HG02981 (cell line): ENCODE measurements at regions not wholly inside any gene's neighbourhood (a gene's known extent, or its start where the extent isn't known, plus 50 kb on each side); places are given as distances from the start of the nearest gene placed in this dataset.

ENCODE experiments used
- ATAC-seq: cut with Tn5 transposase; IDR thresholded peaks from one replicate; pipeline ENCODE4 v1.9.1; 2021; ENCODE audit warnings: mild to moderate bottlenecking, moderate library complexity; ENCODE audit not compliant: unreplicated experiment

- ATAC-seq = no peak
Measured at GRCh38 chr6:119587537-119587936, 238.0 kb upstream of the MAN1A1 start.

DNA sequence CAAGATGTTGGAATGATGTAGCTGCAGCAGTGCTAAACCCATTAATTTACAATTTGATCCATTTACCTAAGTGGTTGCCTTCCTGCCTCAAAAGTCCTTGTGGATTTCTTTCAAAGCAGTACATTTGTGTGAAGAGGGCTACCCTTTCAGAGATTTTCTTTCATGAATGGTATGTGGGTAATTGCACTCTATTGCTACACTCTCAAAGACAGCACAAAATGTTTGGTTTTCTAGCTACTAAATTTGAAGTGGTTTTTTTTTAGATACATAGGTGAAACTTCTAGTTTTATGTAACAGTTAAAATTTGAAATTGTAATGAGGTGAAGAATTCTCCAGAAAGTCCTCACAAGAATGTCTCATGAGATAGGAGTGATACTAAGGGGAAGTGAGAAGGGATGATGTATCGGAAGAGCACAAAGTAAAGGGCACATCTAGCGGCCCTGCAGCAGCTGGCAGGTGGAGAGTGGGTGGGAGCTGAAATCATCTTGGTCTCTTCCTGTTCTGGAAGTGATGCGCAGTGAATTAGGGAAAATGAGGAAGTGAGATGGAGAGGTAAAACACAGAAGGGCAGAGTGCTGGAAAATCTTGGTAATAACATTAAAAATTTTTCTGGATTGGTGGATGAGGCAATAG is 236.8 kb upstream of the MAN1A1 start:
- peak; percentile 77 for ATAC-seq

DNA sequence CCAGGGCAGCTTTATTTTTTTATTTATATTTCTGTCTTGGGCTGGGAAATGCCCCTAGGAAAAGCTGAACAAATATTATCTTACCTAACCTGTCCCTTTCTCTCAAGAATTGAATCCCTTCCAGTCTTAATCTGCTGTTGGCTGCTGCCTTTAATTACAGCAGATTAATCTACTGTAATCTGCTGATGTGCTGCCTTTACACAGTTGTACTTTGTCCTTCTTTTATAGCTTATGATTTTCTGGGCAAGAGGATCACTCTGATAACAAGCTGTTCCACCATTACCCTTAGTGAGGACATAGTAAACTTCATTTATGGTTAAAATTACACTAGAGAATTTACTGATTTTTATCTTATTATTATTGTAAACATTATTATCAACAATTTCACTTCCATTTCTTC is 234.5 kb upstream of the MAN1A1 start:
- no peak for ATAC-seq

GRCh38 chr6:119581220-119581619 is 231.7 kb upstream of the MAN1A1 start:
- ATAC-seq = no peak

GRCh38 chr6:119575721-119576120 is 226.2 kb upstream of the MAN1A1 start:
- ATAC-seq = no peak

DNA sequence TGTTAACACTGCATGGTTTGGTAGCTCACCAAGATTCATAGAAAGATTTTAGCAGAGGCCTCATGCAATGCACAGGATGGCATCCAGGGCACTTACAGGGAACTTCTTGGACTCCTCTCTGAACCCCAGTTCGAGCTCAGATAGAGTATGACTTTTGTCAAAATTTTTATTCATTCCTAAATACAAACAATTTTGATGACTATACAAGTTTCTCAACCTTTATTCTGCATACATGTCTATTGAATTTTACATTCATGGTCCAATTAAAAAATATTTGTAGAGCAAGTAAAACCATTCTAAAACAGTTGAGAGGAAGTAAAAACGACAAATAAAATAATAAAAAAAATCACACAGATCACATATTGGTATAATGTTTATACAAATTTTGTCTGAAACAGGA is 219.0 kb upstream of the MAN1A1 start:
- ATAC-seq = no peak

DNA sequence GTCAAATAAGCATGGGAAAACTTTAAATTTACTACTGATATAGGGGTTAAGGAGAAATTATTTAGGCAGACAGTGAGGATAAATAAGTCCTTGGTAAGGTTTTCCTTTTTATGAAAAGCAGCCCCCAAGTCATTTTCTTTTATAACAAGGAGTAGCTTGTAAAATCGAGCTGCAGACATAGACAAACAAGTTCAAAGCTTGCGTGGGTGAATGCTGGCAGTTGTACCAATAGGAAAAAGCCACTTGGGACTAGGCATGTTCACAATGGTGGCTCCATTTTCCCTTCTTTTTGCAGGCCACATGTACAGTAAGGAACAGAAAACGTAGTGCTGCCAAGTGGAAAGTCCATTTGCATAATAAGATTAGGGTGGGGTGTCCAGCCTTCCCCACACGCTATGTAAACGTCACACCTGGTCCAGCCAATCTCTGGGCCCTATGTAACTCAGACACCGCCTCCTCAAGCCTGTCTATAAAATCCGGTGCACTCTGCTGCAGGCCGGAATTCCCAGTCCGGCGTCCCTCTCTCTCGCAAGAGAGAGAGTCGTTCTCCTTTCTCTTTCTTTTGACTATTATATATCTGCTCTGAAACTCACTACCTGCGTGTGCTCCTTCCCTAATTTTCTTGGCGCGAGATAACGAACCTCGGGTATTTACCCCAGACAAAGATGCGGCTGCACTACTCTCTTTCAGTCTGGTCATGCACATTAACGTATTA is 217.1 kb upstream of the MAN1A1 start:
- no peak for ATAC-seq

DNA sequence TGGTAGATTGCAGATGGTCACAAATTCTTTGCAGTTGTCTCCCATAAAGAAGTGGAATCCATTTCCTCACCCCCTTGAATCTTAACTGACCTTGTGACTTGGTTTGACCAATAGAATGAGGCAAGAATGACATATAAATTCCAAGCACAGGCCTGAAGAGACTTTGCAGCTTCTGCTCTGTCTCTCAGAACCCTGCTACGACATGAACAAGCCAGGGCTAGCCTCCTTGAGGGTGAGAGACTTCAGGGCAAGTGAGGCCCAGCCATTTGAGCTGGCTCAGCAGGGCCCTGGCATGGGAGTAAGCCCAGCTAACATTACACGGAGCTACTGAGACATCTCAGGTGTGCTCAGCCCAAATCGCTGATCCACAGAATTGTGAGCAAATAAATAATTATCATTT is 216.3 kb upstream of the MAN1A1 start:
- ATAC-seq = no peak

DNA sequence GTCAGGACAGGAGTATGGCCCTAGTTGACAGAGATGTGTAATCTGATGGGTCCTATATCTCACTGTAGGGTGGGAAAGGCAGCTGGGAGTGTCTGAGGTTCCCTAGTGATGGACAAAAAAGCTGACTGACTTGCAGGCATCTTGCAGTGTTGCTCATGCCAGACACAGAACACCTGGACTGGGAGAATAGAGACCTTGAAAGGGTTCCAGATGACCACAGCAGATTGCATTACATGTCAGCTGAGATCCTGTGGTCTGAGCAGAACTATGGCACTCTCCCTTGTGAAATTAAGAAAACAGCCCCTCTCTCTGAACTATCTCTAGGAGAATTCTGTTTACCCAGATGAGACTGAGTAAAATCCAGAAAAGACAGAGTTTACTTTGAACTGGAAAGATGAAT is 212.6 kb upstream of the MAN1A1 start:
- no peak for ATAC-seq

DNA sequence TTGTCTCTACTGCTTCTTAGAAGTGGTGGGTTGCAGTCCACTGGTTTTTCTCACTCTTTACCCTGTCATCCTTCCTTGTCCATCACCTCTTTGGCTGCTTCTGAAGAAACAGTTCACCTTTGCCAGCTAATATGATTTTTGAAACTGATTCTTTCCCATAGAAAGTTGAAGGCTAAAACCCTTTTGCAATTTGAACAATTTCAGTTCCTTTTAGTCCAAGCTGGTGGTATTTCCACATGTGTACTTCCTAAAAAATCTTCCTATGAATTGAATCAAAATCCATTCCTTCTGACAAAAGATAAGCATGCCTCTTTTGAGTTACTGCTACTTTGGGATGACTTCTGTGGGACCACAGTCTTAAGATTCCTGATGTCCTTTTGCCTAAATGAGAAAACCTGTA is 210.0 kb upstream of the MAN1A1 start:
- no peak for ATAC-seq

- no peak for ATAC-seq
Measured at GRCh38 chr6:119557239-119557638, 207.7 kb upstream of the MAN1A1 start.

GRCh38 chr6:119552021-119552420 is 202.5 kb upstream of the MAN1A1 start:
- ATAC-seq = no peak

- no peak for ATAC-seq
Measured at GRCh38 chr6:119547024-119547423, 197.5 kb upstream of the MAN1A1 start.

DNA sequence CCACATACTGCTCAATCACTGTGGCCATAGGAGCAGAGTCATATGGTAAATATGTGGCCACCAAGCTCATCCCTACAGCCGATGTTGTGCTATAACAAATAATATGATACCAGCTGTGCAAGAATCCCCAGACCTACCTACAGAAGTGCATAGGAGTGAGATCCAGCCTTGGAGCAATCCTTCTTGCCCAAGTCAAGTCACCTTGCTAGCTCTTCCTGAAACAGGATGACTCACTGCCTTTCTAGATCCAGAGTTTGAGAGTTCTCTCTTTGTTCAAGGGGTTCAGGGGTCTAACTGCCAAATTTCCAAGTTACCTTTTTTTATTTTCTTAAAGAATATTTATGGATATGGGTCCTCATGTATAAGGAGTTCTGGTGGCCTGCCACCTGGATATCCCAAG is 195.7 kb upstream of the MAN1A1 start:
- no peak for ATAC-seq

GRCh38 chr6:119544325-119545175 is 195.0 kb upstream of the MAN1A1 start:
- no peak for ATAC-seq

- no peak for ATAC-seq
Measured at GRCh38 chr6:119543332-119543731, 193.8 kb upstream of the MAN1A1 start.

GRCh38 chr6:119542037-119542436 is 192.5 kb upstream of the MAN1A1 start:
- no peak for ATAC-seq

DNA sequence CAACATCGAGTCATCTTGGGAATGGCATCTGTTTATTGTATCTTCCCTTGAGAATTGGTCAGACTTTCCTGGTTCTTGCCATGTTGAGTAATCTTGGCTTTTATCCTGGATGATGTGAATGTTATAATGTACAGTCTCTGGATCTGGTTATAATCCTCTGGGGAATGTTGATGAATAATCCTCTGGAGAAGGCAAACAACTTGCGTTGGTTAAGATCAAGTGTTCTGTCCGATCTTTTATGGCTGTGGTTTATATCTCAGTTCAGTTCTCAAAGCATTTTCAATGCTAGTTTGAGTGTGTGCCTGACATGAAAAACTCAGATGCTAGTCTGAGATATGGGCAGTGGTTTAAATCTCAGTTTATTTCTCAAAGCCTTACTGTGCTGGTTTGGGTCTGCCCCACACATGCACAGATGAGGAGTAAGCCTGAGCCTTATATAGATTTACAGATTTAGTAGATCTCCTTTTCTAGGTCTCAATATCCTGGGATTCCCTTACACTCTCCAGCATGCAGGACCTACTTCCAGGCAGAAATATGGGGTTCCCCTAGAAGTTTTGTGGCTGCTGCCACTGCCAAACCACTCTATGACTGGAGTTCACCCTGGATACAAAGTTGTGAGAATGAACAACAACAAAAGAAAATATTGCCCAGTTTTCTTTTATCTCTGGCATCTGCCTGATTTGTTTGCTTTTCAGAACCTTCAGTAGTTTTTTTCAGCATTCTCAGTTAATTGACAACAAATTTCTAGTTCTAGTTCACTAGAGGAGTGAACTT is 191.8 kb upstream of the MAN1A1 start:
- no peak for ATAC-seq

DNA sequence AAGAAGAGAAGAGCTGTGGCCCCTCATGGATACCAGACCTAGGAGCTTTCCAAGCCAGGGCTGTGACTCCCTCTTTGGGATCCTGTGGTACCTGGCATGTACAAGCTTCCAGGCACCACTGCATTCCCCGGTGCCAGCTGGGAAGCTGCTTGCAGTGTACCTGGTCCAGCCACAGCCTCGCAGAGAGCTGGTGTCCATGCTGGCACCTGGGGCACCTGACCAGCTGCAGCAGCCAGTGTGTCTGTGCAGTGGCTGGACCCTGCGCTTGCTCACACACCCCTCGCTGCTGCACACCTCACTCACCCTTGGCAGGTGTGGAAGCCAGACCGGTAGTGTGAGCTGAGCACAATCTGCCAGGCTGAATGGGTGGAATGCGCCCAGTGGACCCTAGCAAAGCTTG is 190.9 kb upstream of the MAN1A1 start:
- ATAC-seq = no peak

- ATAC-seq = no peak
Measured at GRCh38 chr6:119539066-119539746, 189.6 kb upstream of the MAN1A1 start.

DNA sequence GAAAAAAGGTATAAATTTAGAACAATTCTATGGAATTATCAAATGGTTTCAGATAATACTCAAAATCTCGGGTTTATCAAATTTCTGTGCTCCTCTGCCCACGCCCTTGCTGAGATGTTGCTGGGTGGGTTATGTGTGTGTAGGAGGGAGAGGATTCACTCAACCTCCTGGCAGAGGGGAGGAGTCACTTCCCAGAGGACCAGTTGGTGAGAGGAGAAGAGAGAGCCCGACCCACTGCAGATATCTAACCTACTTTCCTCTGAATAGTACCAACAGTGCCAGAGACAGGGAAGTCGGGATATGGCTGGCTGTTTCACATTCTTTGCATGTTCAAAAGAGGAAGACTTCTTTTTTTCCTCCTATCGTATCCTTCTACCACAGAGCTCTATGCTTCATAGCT is 187.1 kb upstream of the MAN1A1 start:
- no peak for ATAC-seq
